H9 (cell line): ENCODE measurements at regions not wholly inside any gene's neighbourhood (a gene's known extent, or its start where the extent isn't known, plus 50 kb on each side); places are given as distances from the start of the nearest gene placed in this dataset.

Source experiments
- DNase-seq: peaks from one replicate; pipeline ENCODE4 v3.0.0-alpha.2; 2017
- H2AFZ ChIP-seq: one replicate; pipeline ENCODE4 v1.6.1; 2013; ENCODE audit warnings: mild to moderate bottlenecking, low read length, control low read depth, moderate library complexity
- H2AK5ac ChIP-seq: 2 replicates; pipeline ENCODE4 v1.6.1; 2013; ENCODE audit warnings: low read length, control low read depth, mixed read lengths; ENCODE audit not compliant: insufficient read length
- H2BK120ac ChIP-seq: one replicate; pipeline ENCODE4 v1.6.1; 2013; ENCODE audit warnings: low read depth, mild to moderate bottlenecking, low read length, control low read depth, inconsistent platforms; ENCODE audit not compliant: poor library complexity, severe bottlenecking
- H2BK12ac ChIP-seq: 2 replicates; pipeline ENCODE4 v1.6.1; 2013; ENCODE audit warnings: low read length, control low read depth, mixed read lengths, low read depth; ENCODE audit not compliant: insufficient read length
- H2BK15ac ChIP-seq: 2 replicates; pipeline ENCODE4 v1.6.1; 2013; ENCODE audit warnings: low read depth, low read length, control low read depth
- H2BK20ac ChIP-seq: one replicate; pipeline ENCODE4 v1.6.1; 2013; ENCODE audit warnings: low read depth, mild to moderate bottlenecking, low read length, control low read depth, inconsistent platforms; ENCODE audit not compliant: poor library complexity, severe bottlenecking
- H2BK5ac ChIP-seq: 2 replicates; pipeline ENCODE4 v1.6.1; 2013; ENCODE audit warnings: low read length, control low read depth, mixed read lengths; ENCODE audit not compliant: insufficient read length
- H3K14ac ChIP-seq: 2 replicates; pipeline ENCODE4 v1.6.1; 2013; ENCODE audit warnings: low read length, control low read depth; ENCODE audit not compliant: insufficient read depth
- H3K18ac ChIP-seq: 2 replicates; pipeline ENCODE4 v1.6.1; 2013; ENCODE audit warnings: low read depth, mild to moderate bottlenecking, mixed read lengths, low read length, control low read depth; ENCODE audit not compliant: insufficient read length
- H3K23ac ChIP-seq: 2 replicates; pipeline ENCODE4 v1.6.1; 2013; ENCODE audit warnings: low read length, control low read depth, mixed read lengths, low read depth; ENCODE audit not compliant: insufficient read length
- H3K23me2 ChIP-seq: 2 replicates; pipeline ENCODE4 v1.6.1; 2013; ENCODE audit warnings: low read depth, mild to moderate bottlenecking, mixed read lengths, low read length, control low read depth; ENCODE audit not compliant: insufficient read length, poor library complexity, severe bottlenecking
- H3K27ac ChIP-seq: 2 replicates; pipeline ENCODE4 v1.5.1; 2013; ENCODE audit warnings: low read length, control low read depth, mixed read lengths, low read depth; ENCODE audit not compliant: insufficient read length
- H3K27me3 ChIP-seq: 2 replicates; pipeline ENCODE4 v1.6.1; 2013; ENCODE audit warnings: low read length, control low read depth, inconsistent platforms; ENCODE audit not compliant: insufficient read depth
- H3K4ac ChIP-seq: 2 replicates; pipeline ENCODE4 v1.6.1; 2013; ENCODE audit warnings: low read depth, mild to moderate bottlenecking, control low read depth, inconsistent platforms, low read length, moderate library complexity
- H3K4me1 ChIP-seq: 2 replicates; pipeline ENCODE4 v1.6.1; 2013; ENCODE audit warnings: low read length, control low read depth, inconsistent platforms; ENCODE audit not compliant: insufficient read depth
- H3K4me2 ChIP-seq: 2 replicates; pipeline ENCODE4 v1.6.1; 2013; ENCODE audit warnings: low read length, control low read depth, mixed read lengths; ENCODE audit not compliant: insufficient read length, insufficient read depth
- H3K56ac ChIP-seq: 2 replicates; pipeline ENCODE4 v1.6.1; 2013; ENCODE audit warnings: low read depth, mild to moderate bottlenecking, mixed read lengths, low read length, control low read depth; ENCODE audit not compliant: insufficient read length
- H3K79me1 ChIP-seq: 2 replicates; pipeline ENCODE4 v1.6.1; 2013; ENCODE audit warnings: low read depth, mild to moderate bottlenecking, moderate library complexity, low read length, control low read depth, inconsistent platforms; ENCODE audit not compliant: insufficient read depth, poor library complexity, severe bottlenecking
- H3K79me2 ChIP-seq: 2 replicates; pipeline ENCODE4 v1.6.1; 2013; ENCODE audit warnings: low read length, control low read depth, inconsistent platforms; ENCODE audit not compliant: insufficient read depth
- H3K9ac ChIP-seq: 2 replicates; pipeline ENCODE4 v1.6.1; 2013; ENCODE audit warnings: low read length, control low read depth, mixed read lengths; ENCODE audit not compliant: insufficient read length; ENCODE audit errors: extremely low read depth
- H3K9me3 ChIP-seq: one replicate; pipeline ENCODE4 v1.6.1; 2013; ENCODE audit warnings: low read depth, low read length, inconsistent platforms; ENCODE audit not compliant: control insufficient read depth
- H3T11ph ChIP-seq: one replicate; pipeline ENCODE4 v1.6.1; 2013; ENCODE audit warnings: mild to moderate bottlenecking, low read length, control low read depth, inconsistent platforms
- H4K20me1 ChIP-seq: one replicate; pipeline ENCODE4 v1.6.1; 2013; ENCODE audit not compliant: control insufficient read depth, insufficient read length, insufficient read depth
- H4K5ac ChIP-seq: 2 replicates; pipeline ENCODE4 v1.6.1; 2013; ENCODE audit warnings: low read depth, mild to moderate bottlenecking, mixed read lengths, low read length, control low read depth; ENCODE audit not compliant: insufficient read length
- H4K8ac ChIP-seq: replicated peaks from 2 replicates; pipeline ENCODE4 v1.6.1; 2013; ENCODE audit warnings: low read length, control low read depth, mixed read lengths, low read depth; ENCODE audit not compliant: insufficient read length
- H4K91ac ChIP-seq: 2 replicates; pipeline ENCODE4 v1.6.1; 2013; ENCODE audit warnings: low read depth, mild to moderate bottlenecking, moderate library complexity, mixed read lengths, low read length, control low read depth; ENCODE audit not compliant: insufficient read length
- H3K27ac Mint-ChIP-seq, 3 experiments: 2 replicates in 2 of 3; 3 replicates in 1 of 3; pipeline ENCODE4 v1.8.0; 2020 to 2021; ENCODE audit warnings: mixed read lengths in 3 of 3, mild to moderate bottlenecking in 1 of 3, moderate library complexity in 1 of 3
- H3K27me3 Mint-ChIP-seq: 2 replicates; pipeline ENCODE4 v1.8.0; 2021; ENCODE audit warnings: low read depth, mild to moderate bottlenecking, moderate library complexity, mixed read lengths
- H3K36me3 Mint-ChIP-seq, 3 experiments: 2 replicates in 2 of 3; 3 replicates in 1 of 3; pipeline ENCODE4 v1.8.0; 2020 to 2021; ENCODE audit warnings: low read depth in 3 of 3, mixed read lengths in 3 of 3; ENCODE audit not compliant: insufficient read depth in 1 of 3
- H3K4me1 Mint-ChIP-seq, 2 experiments: 2 replicates each; pipeline ENCODE4 v1.8.0; 2020; ENCODE audit warnings: mixed read lengths in 2 of 2
- H3K4me3 Mint-ChIP-seq, 2 experiments: 2 replicates in 1 of 2; 3 replicates in 1 of 2; pipeline ENCODE4 v1.8.0; 2020 to 2021; ENCODE audit warnings: mild to moderate bottlenecking in 2 of 2, mixed read lengths in 2 of 2, moderate library complexity in 1 of 2
- H3K9me3 Mint-ChIP-seq, 2 experiments: 2 replicates in 1 of 2; 3 replicates in 1 of 2; pipeline ENCODE4 v1.8.0; 2020; ENCODE audit warnings: mild to moderate bottlenecking in 2 of 2, mixed read lengths in 2 of 2, moderate library complexity in 1 of 2
- WGBS: extraction: QIAGEN DNeasy Blood & Tissue Kit; methylation state at CpG from one replicate; pipeline ENCODE4 v1.1.7; 2013; ENCODE audit warnings: missing lambda C conversion rate, low lambda C conversion rate, mixed read lengths; ENCODE audit not compliant: insufficient read length; ENCODE audit errors: extremely low coverage; 5-methylcytosine and 5-hydroxymethylcytosine counted together
- TF ChIP-seq, protein P1 (sequence below): fragments of 200-600 bp; sonication (generic); conservative IDR thresholded peaks from 3 replicates; pipeline ENCODE4 v1.8.0; 2021; ENCODE audit warnings: antibody characterized with exemption, mild to moderate bottlenecking

DNA sequence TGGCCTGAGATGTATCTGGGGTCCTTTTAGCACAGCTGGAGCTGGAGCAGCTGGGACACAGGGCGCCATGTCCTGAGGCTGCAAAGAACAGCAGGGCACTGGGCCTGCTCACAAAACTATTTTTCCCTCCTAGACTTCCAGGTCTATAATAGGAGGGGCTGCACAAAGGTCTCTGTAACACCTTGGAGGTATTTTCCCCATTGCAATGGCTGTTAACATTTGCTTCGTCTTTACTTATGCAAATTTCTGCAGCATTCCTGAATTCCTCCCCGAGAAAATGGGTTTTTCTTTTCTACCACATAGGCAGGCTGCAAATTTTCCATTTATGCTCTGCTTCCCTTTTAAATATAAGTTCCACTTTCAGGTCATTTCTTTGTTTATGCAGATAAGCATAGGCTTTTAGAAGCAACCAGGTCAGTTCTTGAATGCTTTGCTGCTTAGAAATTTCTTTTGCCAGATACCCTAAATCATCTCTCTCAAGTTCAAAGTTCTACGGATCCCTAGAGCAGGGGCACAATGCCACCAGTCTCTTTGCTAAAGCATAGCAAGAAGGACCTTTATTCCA lies 130.8 kb downstream of the PCSK1 start:
- H3K4me3 Mint-ChIP-seq: no peak overlapping the region
- peak; percentile 29 for DNase-seq
- no peak overlapping the region for H4K91ac ChIP-seq
- peaks cover 7 to 14% of the 10 kb centered on the region in 2 experiments; a peak in 3 of 4 replicates for H3K4me1 Mint-ChIP-seq
- H2BK120ac ChIP-seq: no peak overlapping the region
- H3T11ph ChIP-seq: no peak overlapping the region
- no peaks in the 10 kb centered on the region for H3K79me1 ChIP-seq
- no peak overlapping the region for H3K27ac ChIP-seq
- peaks cover 36 to 50% of the 10 kb centered on the region in 2 experiments for H3K9me3 Mint-ChIP-seq
- H3K4me1 ChIP-seq: no peaks in the 10 kb centered on the region; the same call in 1 of the 2 replicates
- no peak overlapping the region for H3K14ac ChIP-seq
- H4K20me1 ChIP-seq: no peaks in the 10 kb centered on the region
- no peak overlapping the region for H3K56ac ChIP-seq
- H3K36me3 Mint-ChIP-seq: peaks cover 15 to 42% (median 21%) of the 10 kb centered on the region in 3 experiments
- no peak overlapping the region for H3K23ac ChIP-seq
- H2AFZ ChIP-seq: no peak overlapping the region
- no peaks in the 10 kb centered on the region for H3K9me3 ChIP-seq
- H3K23me2 ChIP-seq: no peaks in the 10 kb centered on the region
- H3K27me3 ChIP-seq: no peaks in the 10 kb centered on the region
- H2BK15ac ChIP-seq: no peak overlapping the region
- no peak overlapping the region for H3K9ac ChIP-seq
- H4K8ac ChIP-seq: no peak overlapping the region
- H3K4ac ChIP-seq: no peak overlapping the region
- H2BK20ac ChIP-seq: no peak overlapping the region
- no peak overlapping the region for H4K5ac ChIP-seq
- WGBS: no CpG with 5 or more reads among the region's 4 CpGs
- H3K18ac ChIP-seq: peak overlapping the region; percentile 53
- TF ChIP-seq, protein P1, sequence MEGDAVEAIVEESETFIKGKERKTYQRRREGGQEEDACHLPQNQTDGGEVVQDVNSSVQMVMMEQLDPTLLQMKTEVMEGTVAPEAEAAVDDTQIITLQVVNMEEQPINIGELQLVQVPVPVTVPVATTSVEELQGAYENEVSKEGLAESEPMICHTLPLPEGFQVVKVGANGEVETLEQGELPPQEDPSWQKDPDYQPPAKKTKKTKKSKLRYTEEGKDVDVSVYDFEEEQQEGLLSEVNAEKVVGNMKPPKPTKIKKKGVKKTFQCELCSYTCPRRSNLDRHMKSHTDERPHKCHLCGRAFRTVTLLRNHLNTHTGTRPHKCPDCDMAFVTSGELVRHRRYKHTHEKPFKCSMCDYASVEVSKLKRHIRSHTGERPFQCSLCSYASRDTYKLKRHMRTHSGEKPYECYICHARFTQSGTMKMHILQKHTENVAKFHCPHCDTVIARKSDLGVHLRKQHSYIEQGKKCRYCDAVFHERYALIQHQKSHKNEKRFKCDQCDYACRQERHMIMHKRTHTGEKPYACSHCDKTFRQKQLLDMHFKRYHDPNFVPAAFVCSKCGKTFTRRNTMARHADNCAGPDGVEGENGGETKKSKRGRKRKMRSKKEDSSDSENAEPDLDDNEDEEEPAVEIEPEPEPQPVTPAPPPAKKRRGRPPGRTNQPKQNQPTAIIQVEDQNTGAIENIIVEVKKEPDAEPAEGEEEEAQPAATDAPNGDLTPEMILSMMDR: no peak
- H2AK5ac ChIP-seq: no peak overlapping the region
- no peaks in the 10 kb centered on the region for H3K79me2 ChIP-seq
- H3K27ac Mint-ChIP-seq: peak overlapping the region; percentile 42 to 76 (median 65); a peak in 5 of 7 replicates
- H3K4me2 ChIP-seq: no peak overlapping the region
- H2BK5ac ChIP-seq: no peak overlapping the region
- no peaks in the 10 kb centered on the region for H3K27me3 Mint-ChIP-seq
- no peak overlapping the region for H2BK12ac ChIP-seq
